HG03460 (cell line): ENCODE measurements at regions not wholly inside any gene's neighbourhood (a gene's known extent, or its start where the extent isn't known, plus 50 kb on each side); places are given as distances from the start of the nearest gene placed in this dataset.

Experiments
- ATAC-seq: cut with Tn5 transposase; IDR thresholded peaks from one replicate; pipeline ENCODE4 v1.9.1; 2021; ENCODE audit not compliant: unreplicated experiment

DNA sequence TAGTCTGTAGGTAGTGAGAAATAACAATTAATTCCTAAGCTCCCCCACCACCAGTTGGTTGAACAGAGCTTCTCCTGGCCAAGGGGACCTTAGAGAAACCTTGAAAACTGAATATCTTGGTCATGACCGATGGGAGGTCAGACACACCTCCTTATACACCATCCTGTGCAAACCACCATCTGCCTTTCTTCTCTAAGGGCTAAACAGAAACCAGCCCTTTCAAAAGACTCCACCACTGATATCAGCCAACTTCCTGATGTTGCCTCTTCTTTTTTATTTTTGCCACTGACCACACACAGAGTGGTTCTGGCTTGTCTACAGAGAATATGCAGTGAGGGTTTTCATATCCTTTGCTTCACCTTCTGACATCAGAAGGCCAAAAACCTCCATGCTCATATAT, 977.7 kb upstream of the SEL1L start:
- no peak for ATAC-seq

DNA sequence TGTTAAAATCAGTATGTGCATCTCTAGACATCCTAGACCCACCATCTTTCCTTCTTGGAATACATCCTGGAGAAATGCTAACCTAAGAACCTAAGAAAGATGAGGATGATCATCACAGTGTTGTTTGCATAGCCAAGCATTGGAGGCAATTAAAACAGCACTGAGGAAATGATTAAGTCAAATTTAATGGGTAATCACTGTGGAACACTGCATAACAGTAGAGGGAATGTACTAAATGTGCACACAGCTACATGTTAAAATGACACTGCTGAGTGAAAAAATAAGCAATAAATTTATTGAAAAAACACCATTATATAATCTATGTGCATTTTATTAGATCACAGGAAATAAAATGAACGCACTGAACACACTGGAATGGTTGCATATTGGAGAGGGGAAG, 987.1 kb upstream of the SEL1L start:
- ATAC-seq: no peak

DNA sequence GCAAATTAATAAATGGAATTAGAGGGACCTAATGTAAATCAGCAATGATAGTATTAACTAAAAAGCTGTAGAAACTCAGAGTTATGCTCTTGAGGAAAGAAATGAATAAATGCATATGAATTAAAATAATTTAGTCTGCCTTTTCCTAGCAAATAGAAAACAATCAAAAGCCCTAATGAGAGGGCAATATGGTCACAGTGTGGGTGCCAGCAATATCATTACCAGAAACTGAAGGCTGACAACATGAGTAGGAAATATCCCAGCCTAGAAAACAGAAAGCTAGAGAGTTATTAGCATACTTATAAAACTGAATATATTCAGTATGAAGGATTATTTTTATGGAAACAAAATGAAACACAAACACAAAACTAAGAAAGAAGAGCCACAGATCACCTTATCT, 987.5 kb upstream of the SEL1L start:
- ATAC-seq: no peak

DNA sequence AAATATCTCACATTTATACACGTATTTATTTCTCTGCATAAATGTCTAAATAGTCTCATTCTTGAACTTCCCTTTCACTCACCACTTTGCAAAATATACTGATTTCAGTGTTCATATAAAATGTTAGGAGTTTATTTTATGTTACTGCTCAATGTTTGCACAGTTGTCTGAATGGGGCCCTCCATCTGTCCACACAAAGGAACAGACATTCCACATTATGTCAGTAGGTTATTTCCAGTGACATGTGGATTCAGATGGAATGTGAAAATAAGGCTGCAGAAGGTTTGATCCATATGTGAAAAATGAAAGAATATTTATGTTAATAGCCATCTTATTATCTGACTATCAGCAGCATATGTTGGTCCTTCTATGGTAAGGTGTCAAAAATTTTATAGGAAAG, 994.4 kb upstream of the SEL1L start:
- no peak for ATAC-seq

DNA sequence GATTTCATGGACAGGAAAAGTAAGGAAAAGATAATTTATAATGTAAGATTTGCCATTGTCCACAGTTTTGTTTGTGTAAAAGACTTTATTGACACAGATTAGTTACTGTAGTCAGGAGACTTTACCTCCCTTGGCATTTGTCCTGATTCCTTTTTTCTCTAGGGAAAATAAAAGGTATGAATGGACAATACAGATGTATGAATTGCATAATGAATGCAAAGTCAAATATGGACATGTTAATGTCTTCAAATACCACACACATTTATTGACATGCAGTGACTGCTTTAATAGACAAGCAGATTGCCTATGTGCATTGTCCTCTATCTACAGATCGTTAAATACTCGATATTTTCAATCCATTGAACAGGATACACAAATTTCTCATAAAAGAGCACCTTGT, 999.7 kb upstream of the SEL1L start:
- no peak for ATAC-seq

DNA sequence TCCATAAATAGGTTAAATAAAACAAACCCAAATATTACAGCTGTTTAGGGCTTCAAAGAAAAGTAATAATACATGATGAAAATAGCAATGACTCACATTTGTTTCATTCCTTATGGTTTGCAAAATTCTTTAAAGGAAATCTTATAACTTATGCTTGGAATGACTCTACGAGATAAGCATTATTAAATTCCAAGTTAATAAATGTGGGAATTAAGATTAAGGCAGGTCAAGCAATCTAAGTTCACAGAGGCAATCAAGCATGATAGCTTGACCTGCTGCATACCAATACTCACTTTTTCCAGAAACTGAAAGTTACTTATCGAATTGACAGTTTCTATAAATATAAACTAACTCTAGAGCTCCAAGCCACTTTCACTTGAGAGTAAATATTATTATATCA, 1002.9 kb upstream of the SEL1L start:
- ATAC-seq: no peak

DNA sequence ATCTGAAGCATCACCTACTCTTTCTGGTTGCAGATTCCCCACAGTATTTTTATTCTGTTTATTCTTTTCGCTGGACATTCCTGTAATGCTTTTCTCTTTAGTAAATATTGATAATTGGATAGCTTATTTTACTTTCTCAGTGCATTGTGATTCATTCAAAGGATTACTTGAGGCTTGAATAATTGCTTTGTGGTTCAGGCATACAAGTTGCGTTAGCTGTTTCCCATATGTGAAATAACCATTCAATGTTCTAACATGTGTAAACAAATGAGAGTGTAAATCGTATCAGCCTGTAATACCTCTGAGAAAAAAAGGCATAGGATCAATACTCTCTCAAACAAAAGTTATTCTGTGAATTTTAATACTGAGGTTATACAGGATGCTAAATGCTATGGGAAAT, 1004.2 kb upstream of the SEL1L start:
- no peak for ATAC-seq

DNA sequence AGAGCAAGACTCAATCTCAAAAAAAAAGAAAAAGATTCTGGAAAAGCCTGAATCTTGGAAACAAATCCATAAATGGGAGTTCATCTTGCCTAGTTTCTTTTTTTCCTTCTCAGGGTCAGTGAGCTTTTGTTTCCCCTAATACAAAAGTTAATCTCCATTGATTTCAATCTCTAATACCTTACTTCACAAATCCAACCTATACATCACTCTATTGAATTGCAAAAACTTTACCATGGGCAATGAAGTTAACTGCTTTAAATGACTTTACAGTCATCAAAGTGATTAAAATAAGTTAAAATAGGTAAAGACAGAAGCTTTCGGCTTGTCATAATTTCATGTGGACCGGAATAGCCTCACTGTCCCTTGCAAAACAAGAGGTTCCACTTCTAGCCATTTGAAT, 1012.7 kb upstream of the SEL1L start:
- no peak for ATAC-seq

DNA sequence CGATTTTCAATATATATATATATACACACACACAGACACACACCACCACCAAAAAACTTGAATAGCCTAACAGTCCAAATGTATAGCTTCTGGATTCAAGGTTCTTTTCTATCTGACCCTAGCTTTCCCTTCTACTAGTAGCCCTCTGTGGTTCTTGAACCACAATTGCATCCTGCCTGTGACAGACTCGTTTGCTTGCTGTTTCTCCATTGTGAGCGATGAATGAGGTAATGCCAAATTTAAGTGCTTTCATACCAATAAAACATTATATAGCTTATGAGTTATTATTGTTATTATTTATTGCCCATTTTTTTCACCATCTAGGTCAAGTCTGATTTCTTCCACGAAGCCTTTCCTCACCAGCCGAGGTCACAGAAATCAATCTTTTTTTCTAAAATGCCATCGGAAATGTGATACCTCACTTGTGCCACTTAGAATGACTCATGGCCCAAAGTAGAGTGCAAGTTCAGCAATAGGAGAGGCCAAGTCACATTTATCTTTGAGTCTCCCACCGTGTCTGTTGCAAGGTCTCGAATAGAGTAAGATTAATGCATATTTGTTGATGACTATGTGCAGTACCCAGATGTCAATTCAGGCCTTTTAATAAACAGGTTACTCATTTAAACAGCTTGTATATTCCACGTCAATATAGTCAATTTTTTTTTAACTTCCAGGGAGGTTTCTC, 1015.8 kb upstream of the SEL1L start:
- ATAC-seq: no peak

DNA sequence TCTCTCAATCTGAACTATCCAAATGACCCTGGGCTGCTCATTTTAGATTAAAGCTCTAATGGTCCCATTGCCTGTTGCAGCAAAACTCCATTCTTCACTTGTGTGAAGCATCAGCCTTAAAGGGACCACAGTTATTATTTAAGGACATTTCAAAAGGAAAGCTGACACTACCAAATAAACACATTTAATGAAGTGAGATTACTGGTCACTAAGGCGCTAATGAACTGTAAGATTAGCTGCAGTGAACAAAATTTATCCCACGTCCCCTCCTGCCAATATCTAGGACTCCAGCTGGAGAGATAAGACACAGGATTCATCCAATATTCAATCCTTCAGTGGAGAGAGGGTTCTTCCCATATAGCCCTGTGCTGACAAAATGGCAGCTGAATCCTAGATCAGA, 1029.2 kb upstream of the SEL1L start:
- no peak for ATAC-seq

DNA sequence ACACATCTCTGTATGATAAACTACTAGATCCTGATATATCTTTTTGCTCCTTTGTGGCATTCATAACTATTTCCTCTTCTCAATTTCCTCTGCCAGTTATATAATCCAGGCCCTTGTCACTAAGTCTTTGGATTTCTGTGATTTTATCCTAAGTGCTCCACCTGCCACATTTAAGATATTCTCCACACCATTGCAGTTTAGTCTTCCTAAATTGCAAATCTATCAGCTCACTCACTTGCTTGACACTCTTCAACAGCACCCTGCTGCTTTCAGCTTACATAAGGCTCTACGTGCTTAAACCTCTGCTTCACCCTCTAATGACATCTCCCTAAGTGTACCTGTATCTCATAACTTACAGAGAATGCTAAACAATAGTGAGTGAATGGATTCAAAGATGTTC, 1032.2 kb upstream of the SEL1L start:
- ATAC-seq: no peak

DNA sequence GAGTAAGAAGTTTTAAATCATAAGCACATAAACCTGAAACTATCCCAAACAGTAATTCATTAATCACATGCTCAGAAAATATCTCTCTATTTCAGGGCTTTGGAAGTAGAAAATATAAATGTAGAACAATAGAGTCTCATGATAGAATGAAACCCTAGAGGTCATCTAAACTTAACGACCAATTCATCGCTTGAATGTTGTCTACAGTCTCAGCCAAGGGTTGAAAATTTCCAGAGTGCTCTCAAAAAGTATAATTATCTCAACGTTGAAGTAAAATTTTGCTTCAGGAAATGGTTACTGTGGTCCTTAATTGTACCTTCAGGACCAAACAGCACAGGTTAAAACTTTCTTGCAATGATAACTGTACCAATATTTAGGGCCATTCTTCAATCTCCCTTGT, 1053.6 kb upstream of the SEL1L start:
- no peak for ATAC-seq

DNA sequence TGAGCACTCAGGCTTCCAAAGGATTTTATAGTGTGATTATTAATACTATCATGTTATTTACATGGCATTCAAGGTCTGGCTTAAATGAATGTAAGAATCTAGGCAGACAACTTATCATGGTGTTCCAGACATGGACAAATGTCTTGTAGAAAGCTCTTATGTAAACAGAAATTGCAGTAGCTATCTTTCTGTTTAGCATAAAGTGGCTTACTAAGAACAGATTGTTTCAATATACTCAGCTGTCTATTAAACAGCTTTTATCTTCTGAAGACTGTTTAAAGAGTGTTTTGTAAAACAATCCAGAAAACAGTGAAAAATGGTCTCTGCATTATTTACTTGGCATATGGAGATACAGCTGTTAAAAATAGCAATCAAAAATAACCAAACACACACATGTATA, 1061.8 kb upstream of the SEL1L start:
- ATAC-seq: no peak

DNA sequence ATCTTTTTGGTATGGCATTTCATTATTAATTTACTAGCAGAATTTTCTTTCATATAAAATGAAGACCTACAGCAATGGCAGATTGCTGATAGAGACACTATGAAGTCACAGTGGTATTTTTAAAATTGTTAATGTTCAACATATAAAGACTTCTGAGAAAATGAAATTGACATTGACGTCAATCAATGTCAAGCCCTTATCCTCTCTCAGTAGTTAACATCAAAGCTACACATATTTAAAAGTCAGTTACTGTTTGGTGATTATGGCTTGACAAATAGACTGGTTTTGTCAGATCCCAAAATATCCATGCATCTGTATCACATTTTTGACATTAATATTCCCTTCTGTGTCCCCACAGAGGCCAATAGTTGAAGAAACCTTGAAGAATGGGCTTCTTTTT, 1069.1 kb upstream of the SEL1L start:
- no peak for ATAC-seq

DNA sequence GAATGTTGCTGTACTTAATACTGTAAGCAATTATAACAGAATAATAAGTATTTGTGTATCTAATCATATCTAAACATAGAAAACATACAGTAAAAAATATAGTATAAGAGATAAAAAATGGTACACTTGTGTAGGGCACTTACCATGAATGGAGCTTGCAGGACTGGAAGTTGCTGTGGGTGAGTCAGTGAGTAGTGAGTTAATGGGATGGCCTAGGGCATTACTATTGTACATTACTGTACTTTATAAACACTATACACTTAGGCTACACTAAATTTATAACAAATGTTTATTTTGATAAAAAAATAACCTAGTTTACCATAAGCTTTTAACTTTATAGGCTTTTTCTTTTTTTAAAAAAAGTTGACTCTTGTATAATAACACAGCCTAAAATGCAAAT, 1071.2 kb upstream of the SEL1L start:
- no peak for ATAC-seq

DNA sequence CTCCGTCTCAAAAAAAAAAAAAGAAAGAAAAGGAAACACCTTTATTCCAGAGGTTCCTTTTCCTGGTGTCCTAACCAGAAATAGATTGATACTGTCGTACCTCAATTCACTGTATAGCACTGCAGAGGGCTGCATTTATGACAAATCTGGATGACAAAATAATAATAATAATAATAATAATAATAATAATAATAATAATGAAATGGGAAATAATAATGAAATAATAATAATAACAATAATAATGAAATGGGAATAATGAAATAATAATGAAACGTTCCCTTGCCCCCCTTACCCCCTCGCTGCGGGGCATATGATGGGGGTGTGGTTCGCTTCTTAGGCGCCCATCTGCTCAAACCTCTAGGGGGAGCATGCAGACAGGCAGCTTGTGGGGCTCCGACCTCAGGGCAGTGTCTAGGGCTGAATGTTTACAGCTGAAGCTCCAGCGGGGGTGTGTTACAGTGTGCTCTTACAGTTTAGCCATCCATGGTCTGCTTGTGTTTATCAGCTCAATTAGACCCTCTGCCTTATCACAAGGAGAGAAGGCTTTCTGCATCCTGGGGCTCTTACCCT, 1088.3 kb upstream of the SEL1L start:
- ATAC-seq: no peak

DNA sequence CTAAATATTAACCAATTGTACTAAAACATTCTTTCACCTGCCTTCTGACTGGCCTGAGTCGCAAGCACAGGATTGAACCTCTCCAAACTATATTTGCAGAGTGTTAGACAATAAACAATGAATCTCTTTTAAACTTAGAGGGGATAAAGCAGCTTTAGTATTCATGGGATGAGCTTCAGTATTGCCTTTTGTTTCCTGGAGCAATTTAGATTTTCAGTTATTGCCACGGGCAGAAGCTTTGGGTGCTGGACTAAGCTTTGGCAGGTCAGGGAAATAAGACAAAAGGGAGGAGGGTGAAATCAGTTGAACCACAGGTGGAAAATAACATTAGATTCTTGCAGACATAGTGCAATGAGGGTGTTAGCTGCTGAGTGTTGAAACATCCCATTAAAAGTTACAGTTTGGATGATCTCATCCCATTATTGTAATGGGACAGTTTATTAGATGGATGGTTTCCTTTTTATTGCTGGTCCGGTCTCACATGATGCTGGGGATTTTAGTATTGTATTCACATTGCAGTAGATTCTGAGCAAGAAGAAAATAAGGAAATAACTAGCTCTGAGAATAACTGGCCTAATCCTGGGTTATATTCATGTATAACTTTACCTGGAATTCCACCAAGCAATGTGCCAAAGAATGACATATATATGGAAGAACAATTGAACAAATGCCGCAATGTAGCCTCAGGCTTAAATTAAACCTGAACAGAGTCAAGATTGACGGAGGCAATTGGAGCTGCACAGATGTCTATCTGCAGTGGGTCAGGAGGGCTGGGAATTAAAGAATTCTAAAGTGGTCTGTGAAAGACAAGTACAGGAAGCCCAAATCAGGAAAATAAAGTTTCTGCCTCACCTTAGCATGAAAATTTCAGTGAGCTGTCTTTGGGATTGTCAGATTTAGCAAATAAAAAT, 1092.8 kb upstream of the SEL1L start:
- no peak for ATAC-seq

DNA sequence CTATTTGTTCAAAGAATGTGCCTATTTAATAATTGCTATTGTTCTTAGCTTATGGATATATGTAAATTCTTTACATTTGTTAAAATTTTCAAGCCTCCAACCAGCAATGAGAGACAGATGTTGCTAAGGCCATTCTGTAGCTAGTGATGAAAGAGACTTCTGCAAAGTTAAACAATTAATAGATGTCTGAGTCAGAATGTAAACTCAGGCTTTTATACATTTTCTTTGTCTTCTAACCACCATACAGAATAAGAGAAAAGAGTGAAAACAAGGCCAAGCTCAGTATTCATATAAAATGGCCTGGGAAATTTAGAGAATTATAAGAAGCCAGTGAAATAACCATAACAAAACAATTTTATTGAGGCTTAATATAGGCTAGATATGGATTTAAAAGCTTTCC, 1102.3 kb upstream of the SEL1L start:
- no peak for ATAC-seq

DNA sequence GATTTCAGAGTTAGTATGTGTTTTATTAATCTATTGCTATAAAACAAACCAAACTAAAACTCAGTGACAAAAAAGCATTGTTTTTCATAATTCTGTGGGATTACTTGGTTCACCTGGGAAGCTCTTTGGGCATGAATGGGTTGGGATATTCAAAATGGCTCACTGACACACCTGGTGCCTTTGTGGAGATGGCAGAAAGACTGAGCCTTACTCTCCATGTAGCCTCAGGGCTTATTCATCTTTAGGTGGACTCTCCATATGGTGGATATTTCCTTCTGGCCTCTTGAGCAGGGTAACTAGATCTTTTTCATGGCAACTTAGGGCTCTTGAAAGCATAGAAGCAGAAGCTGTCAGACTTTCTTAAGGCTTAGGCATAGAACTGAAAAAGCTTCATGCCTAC, 1102.8 kb upstream of the SEL1L start:
- no peak for ATAC-seq

DNA sequence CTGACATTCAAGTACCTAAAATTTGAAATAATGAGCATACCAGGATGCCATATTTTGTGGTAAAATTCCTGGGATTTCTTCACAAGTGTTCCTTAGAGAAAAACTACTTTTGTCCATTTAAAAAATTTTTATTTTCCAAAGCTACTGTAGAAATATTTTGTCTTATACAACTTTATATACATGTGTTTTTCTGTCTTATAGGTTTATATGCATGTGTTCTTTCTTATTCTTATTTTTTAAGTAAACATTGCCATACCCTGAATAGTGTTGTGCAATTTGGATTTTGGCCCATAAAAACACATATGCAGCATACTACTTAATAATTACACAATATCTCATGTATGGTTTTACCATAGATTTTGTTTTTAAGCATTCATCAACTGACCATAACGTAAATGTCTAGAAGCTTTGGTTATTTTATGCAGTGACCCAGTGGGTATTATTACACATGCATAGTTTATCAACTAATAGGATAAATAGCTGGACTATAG, 1107.4 kb upstream of the SEL1L start:
- ATAC-seq: no peak

DNA sequence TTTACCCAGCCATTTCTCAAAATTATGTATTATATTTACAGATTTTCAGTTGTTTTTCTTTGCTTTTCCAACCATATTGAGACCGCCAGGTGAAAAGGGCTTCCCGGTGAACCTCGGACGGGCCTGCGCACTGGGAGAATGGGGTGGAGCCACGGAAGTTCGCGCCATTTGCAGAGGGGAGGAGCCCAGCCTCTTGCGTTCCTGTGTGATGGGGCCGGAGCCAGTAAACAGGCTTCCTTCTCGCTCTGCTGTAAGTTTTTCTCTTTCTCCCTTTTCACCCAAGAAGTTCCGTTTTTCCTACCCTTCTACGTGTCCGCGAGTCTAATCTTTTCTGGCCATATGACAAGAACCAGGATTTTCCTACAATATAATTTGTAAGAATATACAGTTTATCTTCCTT, 1108.8 kb upstream of the SEL1L start:
- no peak for ATAC-seq
